HEK293 (cell line): ENCODE measurements at regions not wholly inside any gene's neighbourhood (a gene's known extent, or its start where the extent isn't known, plus 50 kb on each side); places are given as distances from the start of the nearest gene placed in this dataset.

Experiments
- CTCF ChIA-PET: fragments of 350-600 bp; formaldehyde crosslinking; extraction: SDS; loops from one replicate; lab custom pipeline; 2021; ENCODE audit warnings: antibody characterized with exemption; lab: Yijun Ruan, JAX
- POLR2A ChIA-PET: fragments of 300-600 bp; formaldehyde crosslinking; extraction: SDS; loops from one replicate; lab custom pipeline; 2020; ENCODE audit warnings: antibody characterized with exemption, inconsistent platforms; lab: Yijun Ruan, JAX
- H3K27ac ChIP-seq: fragments of 200-500 bp; sonication (Bioruptor generic); 2 replicates; pipeline ENCODE4 v1.5.1; 2014; ENCODE audit warnings: low read depth, low read length, control low read depth, inconsistent platforms; ENCODE audit errors: extremely low read depth
- H3K36me3 ChIP-seq, 2 experiments: fragments of 200-500 bp in 1 of 2; sonication (Bioruptor generic) in 1 of 2; 1 replicate in 1 of 2; 2 replicates in 1 of 2; pipeline ENCODE4 v1.5.1; 2014 to 2017; ENCODE audit warnings: inconsistent platforms in 2 of 2, low read length in 2 of 2; ENCODE audit not compliant: control insufficient read depth in 2 of 2, insufficient read depth in 1 of 2
- H3K4me1 ChIP-seq: fragments of 200-500 bp; sonication (Bioruptor generic); 2 replicates; pipeline ENCODE4 v1.5.1; 2014; ENCODE audit warnings: mild to moderate bottlenecking, low read length, inconsistent platforms; ENCODE audit not compliant: control insufficient read depth, insufficient read depth
- H3K4me3 ChIP-seq: 2 replicates; pipeline ENCODE4 v1.5.1; 2011; ENCODE audit warnings: low read depth, mild to moderate bottlenecking, control low read depth, low read length, moderate library complexity
- H3K9me3 ChIP-seq: fragments of 200-500 bp; sonication (Bioruptor generic); 2 replicates; pipeline ENCODE4 v1.5.1; 2014; ENCODE audit warnings: low read depth, low read length, inconsistent platforms; ENCODE audit not compliant: control insufficient read depth, insufficient read depth
- MYNN ChIP-seq: fragments of 450-650 bp; formaldehyde crosslinking; IDR thresholded peaks from 2 replicates; pipeline ENCODE4 v1.5.1; 2016; ENCODE audit warnings: missing biosample characterization, missing genetic modification characterization, borderline replicate concordance
- RBAK ChIP-seq: fragments of 450-650 bp; formaldehyde crosslinking; IDR thresholded peaks from 2 replicates; pipeline ENCODE4 v1.5.1; 2016; ENCODE audit warnings: missing biosample characterization, missing genetic modification characterization
- REST ChIP-seq: fragments of 450-650 bp; formaldehyde crosslinking; IDR thresholded peaks from 2 replicates; pipeline ENCODE4 v1.5.1; 2016; ENCODE audit warnings: missing biosample characterization, missing genetic modification characterization
- SALL2 ChIP-seq: fragments of 450-650 bp; formaldehyde crosslinking; IDR thresholded peaks from 2 replicates; pipeline ENCODE4 v1.5.0; 2017; ENCODE audit warnings: missing biosample characterization, mild to moderate bottlenecking, missing genetic modification characterization, borderline replicate concordance
- YY2 ChIP-seq: fragments of 450-650 bp; formaldehyde crosslinking; IDR thresholded peaks from 2 replicates; pipeline ENCODE4 v1.5.1; 2016; ENCODE audit warnings: missing biosample characterization, missing genetic modification characterization
- ZNF174 ChIP-seq: fragments of 450-650 bp; formaldehyde crosslinking; IDR thresholded peaks from 2 replicates; pipeline ENCODE4 v1.5.0; 2017; ENCODE audit warnings: missing biosample characterization, mild to moderate bottlenecking, missing genetic modification characterization
- ZNF175 ChIP-seq: fragments of 450-650 bp; formaldehyde crosslinking; IDR thresholded peaks from 2 replicates; pipeline ENCODE4 v1.5.1; 2016; ENCODE audit warnings: missing biosample characterization, missing genetic modification characterization
- ZNF223 ChIP-seq: fragments of 450-650 bp; formaldehyde crosslinking; IDR thresholded peaks from 2 replicates; pipeline ENCODE4 v1.5.1; 2016; ENCODE audit warnings: missing biosample characterization, missing genetic modification characterization
- ZNF354C ChIP-seq: fragments of 450-650 bp; formaldehyde crosslinking; IDR thresholded peaks from 2 replicates; pipeline ENCODE4 v1.5.1; 2016; ENCODE audit warnings: missing biosample characterization, missing genetic modification characterization, low read depth, borderline replicate concordance
- ZNF394 ChIP-seq: fragments of 450-650 bp; formaldehyde crosslinking; IDR thresholded peaks from 2 replicates; pipeline ENCODE4 v1.5.1; 2016; ENCODE audit warnings: missing biosample characterization, missing genetic modification characterization, mild to moderate bottlenecking, moderate library complexity, borderline replicate concordance
- ZNF510 ChIP-seq: fragments of 450-650 bp; formaldehyde crosslinking; IDR thresholded peaks from 2 replicates; pipeline ENCODE4 v1.5.1; 2018; ENCODE audit warnings: mild to moderate bottlenecking, missing genetic modification characterization, missing biosample characterization; ENCODE audit not compliant: insufficient replicate concordance
- ZNF571 ChIP-seq: fragments of 450-650 bp; formaldehyde crosslinking; IDR thresholded peaks from 2 replicates; pipeline ENCODE4 v1.5.0; 2017; ENCODE audit warnings: missing biosample characterization, missing genetic modification characterization
- ZNF626 ChIP-seq: fragments of 450-650 bp; sonication (Bioruptor Pico); formaldehyde crosslinking; IDR thresholded peaks from 2 replicates; pipeline ENCODE4 v1.5.1; 2018; ENCODE audit warnings: missing biosample characterization, missing genetic modification characterization, inconsistent platforms
- ZNF660 ChIP-seq: fragments of 450-650 bp; IDR thresholded peaks from 2 replicates; pipeline ENCODE4 v1.5.1; 2018; ENCODE audit warnings: missing biosample characterization, mild to moderate bottlenecking, missing genetic modification characterization
- ZNF664 ChIP-seq: fragments of 450-650 bp; formaldehyde crosslinking; IDR thresholded peaks from 2 replicates; pipeline ENCODE4 v1.5.1; 2016; ENCODE audit warnings: missing biosample characterization, missing genetic modification characterization
- ZNF701 ChIP-seq: fragments of 450-650 bp; formaldehyde crosslinking; IDR thresholded peaks from 2 replicates; pipeline ENCODE4 v1.5.1; 2016; ENCODE audit warnings: missing biosample characterization, missing genetic modification characterization
- ZSCAN4 ChIP-seq: fragments of 450-650 bp; formaldehyde crosslinking; IDR thresholded peaks from 2 replicates; pipeline ENCODE4 v1.5.1; 2017; ENCODE audit warnings: missing biosample characterization, missing genetic modification characterization

GRCh38 chr2:153657651-153658050 lies 179.1 kb upstream of the RPRM start (continued):
- TF ChIP-seq REST = no peak
- TF ChIP-seq, all 188 proteins: peak for 0

- Histone ChIP-seq H3K4me1 (no peaks in the 10 kb centered on the region), H3K27ac (no peak overlapping the region), H3K9me3 (no peaks in the 10 kb centered on the region), H3K4me3 (no peak overlapping the region), H3K36me3 (no peaks in the 10 kb centered on the region)
- TF ChIP-seq ZNF223 = no peak
- POLR2A ChIA-PET = no interaction called here
- CTCF ChIA-PET = no interaction called here
Measured at GRCh38 chr2:153661801-153662200, 183.2 kb upstream of the RPRM start.

GRCh38 chr2:153663371-153663770 lies 184.8 kb upstream of the RPRM start:
- H3K27ac ChIP-seq = no peak overlapping the region
- TF ChIP-seq ZNF626 (tag by site-specific recombination) = no peak
- TF ChIP-seq ZNF701 (tag by site-specific recombination) = no peak
- TF ChIP-seq ZNF510 (tag by site-specific recombination) = no peak
- no peak for TF ChIP-seq ZNF354C (tag by site-specific recombination)
- no peak for TF ChIP-seq ZNF664
- no peak for TF ChIP-seq SALL2 (tag by site-specific recombination)
- TF ChIP-seq ZNF571 (tag by site-specific recombination) = no peak
- TF ChIP-seq REST = no peak
- no peak for TF ChIP-seq ZNF175
- no peak for TF ChIP-seq MYNN (tag by site-specific recombination)
- no peak for TF ChIP-seq ZNF174 (tag by site-specific recombination)
- no peak for TF ChIP-seq ZSCAN4
- no peak for TF ChIP-seq ZNF394 (tag by site-specific recombination)
- no peak for TF ChIP-seq RBAK (tag by site-specific recombination)
- no peak for TF ChIP-seq YY2 (tag by site-specific recombination)
- TF ChIP-seq ZNF660 (tag by site-specific recombination) = no peak
- TF ChIP-seq, all 188 proteins: peak for 0
- ChIA-PET POLR2A (no interaction called here), CTCF (no interaction called here)
- no peaks in the 10 kb centered on the region for H3K36me3 ChIP-seq
- H3K4me3 ChIP-seq = no peak overlapping the region
- H3K4me1 ChIP-seq = no peaks in the 10 kb centered on the region
- no peaks in the 10 kb centered on the region for H3K9me3 ChIP-seq
